GM13977 (cell line): ENCODE measurements at regions not wholly inside any gene's neighbourhood (a gene's known extent, or its start where the extent isn't known, plus 50 kb on each side); places are given as distances from the start of the nearest gene placed in this dataset.

Experiments used
- DNase-seq: peaks from one replicate; pipeline ENCODE4 v3.0.0; 2012; ENCODE audit warnings: low spot score
- CTCF ChIP-seq: IDR thresholded peaks from 2 replicates; pipeline ENCODE4 v1.5.1; 2012; ENCODE audit warnings: mild to moderate bottlenecking, control low read depth; ENCODE audit not compliant: insufficient read depth; ENCODE audit errors: extremely low read depth, missing control alignments
- in situ Hi-C: fragments of 300-500 bp; cut with MboI; formaldehyde crosslinking; loops from one replicate; pipeline ENCODE4 v1.12.0; 2022; ENCODE audit warnings: low sequenced_read_pairs, low pct_unique_long_range_greater_than_20kb, mixed read lengths, inconsistent platforms; ENCODE audit not compliant: unreplicated experiment

DNA sequence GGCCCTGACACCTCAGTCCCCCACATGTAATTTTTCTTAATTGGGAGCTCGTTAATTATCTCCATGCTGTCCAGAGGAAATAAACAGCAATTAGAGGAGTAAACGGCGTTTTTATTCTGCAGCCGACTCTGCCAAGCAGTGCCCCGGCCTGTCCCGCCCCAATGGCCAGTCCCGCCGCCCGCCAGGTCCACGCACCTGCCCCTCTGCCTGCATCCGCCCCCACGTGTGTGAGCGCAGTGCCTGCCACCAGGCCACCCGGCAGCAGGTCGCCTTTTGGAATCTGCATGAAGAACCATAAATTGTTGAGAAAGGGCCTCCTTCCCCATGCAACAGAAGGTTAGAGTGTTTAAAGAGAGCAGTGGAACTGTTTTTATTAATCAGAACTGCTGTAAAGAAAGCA is 87.5 kb upstream of the LINGO1 start:
- no peak for DNase-seq
- in situ Hi-C loops = no loop called here
- no peak for TF ChIP-seq CTCF

DNA sequence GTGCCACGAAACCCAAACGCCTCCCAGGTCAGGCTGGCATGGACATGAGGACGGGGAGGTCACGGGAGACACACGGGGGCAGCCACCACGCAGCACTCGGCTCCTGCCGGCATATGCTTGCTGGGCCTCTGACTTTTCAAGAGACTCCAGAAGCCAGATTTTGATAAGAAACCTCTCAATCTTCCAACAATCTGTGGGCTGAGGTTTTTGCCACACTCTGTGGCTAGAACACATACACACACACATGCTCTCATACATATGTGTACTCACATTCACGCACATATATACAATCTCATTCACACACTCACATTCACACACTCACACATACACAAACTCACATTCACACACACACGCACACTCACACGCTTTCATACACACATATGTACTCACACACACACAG is 86.7 kb upstream of the LINGO1 start:
- no peak for TF ChIP-seq CTCF
- no peak for DNase-seq
- in situ Hi-C loops = no loop called here

GRCh38 chr15:77717333-77717990 is 84.8 kb upstream of the LINGO1 start:
- DNase-seq = no peak
- TF ChIP-seq CTCF = no peak

GRCh38 chr15:77716632-77717332 is 84.1 kb upstream of the LINGO1 start:
- DNase-seq = no peak
- no peak for TF ChIP-seq CTCF
- in situ Hi-C loops = no loop called here

More at GRCh38 chr15:77717333-77717990, 84.8 kb upstream of the LINGO1 start:
- in situ Hi-C loops = no loop called here

DNA sequence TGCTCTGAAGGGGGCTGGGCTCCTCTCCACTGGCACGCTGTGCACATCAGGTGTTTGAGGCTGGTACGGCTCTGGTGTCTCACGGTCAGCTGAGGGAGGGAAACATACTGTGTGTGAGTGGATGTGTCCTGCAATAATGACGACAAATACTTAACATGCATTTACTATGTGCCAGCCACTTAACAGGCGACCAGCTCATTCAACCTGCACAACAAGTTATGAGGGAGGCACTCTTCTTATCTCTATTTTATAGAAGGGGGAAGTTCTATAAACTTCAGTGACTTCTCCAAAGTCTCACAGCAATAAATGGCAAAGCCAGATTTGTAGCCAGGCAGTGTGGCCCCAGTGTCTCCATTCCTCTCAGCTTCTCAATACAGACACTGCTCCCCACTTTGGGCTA is 83.1 kb upstream of the LINGO1 start:
- DNase-seq = no peak
- no peak for TF ChIP-seq CTCF
- in situ Hi-C loops = no loop called here

DNA sequence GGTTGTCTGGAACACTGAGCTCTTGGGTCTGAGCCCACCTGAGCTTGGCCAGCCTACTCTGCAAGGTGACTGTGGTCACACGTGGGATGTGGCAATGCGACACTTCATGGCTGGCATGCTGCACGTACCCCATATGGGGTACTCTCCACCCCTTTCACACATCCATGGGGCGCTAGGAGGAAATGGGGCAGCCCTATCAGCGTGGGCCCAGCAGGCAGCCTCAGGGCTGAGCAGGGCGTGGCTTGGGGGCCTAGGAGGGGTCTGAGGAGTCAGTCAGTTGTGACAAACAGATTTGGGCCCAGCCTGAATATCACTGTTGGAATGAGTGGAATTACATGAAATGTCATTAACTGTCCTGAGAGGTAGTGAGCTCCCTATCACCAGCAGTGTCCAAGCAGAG is 82.3 kb upstream of the LINGO1 start:
- DNase-seq = no peak
- in situ Hi-C loops = no loop called here
- no peak for TF ChIP-seq CTCF
